ENCODE measurements at regions not wholly inside any gene's neighbourhood (a gene's known extent, or its start where the extent isn't known, plus 50 kb on each side); places are given as distances from the start of the nearest gene placed in this dataset.

DNA sequence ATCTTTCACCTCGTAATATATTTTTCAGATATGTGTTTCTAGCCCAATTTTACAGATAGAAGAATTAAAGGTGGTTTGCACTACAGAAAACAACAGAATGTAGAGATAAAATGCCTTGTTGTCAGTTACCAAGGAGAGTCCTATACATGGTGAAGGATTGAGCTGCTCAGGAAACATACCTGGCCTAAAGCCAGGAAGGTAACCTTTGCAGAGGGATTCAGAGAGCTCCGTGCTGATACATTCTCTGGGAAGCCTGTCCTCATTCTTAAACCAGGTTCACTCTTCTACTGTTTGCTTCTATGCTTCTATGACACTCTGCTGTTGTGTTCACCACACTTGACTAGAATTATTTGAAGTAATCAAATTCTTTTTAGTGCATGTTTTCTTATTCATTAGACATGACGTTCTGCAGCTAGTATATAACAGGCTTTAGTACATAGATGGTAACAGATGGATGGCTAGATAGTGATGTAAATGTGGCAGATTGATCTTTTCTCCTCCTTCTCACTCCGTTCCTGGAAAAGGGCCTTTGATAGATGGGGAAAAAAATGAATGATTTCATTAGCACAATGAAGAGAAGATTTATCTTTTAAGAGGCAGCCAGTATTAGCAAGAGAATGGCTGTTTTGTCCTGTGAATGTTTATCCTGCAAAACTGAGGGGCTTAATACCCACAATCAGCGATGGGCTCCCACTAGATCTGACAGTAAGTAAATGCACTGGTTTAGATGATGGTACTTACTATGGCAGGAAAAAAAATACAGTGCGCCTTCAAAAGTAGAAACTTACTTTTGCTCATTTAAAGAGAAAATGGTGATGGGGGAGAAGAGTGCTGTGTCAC, 589.6 kb upstream of the FAM98A start (continued):
- TF ChIP-seq, protein P1, sequence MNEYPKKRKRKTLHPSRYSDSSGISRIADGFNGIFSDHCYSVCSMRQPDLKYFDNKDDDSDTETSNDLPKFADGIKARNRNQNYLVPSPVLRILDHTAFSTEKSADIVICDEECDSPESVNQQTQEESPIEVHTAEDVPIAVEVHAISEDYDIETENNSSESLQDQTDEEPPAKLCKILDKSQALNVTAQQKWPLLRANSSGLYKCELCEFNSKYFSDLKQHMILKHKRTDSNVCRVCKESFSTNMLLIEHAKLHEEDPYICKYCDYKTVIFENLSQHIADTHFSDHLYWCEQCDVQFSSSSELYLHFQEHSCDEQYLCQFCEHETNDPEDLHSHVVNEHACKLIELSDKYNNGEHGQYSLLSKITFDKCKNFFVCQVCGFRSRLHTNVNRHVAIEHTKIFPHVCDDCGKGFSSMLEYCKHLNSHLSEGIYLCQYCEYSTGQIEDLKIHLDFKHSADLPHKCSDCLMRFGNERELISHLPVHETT (tag by site-specific recombination; IDR thresholded peaks at IDR 0.05), result no peak
- no peak for TF ChIP-seq ZNF629 (tag by site-specific recombination; IDR thresholded peaks at IDR 0.05)
- TF ChIP-seq, protein P2, sequence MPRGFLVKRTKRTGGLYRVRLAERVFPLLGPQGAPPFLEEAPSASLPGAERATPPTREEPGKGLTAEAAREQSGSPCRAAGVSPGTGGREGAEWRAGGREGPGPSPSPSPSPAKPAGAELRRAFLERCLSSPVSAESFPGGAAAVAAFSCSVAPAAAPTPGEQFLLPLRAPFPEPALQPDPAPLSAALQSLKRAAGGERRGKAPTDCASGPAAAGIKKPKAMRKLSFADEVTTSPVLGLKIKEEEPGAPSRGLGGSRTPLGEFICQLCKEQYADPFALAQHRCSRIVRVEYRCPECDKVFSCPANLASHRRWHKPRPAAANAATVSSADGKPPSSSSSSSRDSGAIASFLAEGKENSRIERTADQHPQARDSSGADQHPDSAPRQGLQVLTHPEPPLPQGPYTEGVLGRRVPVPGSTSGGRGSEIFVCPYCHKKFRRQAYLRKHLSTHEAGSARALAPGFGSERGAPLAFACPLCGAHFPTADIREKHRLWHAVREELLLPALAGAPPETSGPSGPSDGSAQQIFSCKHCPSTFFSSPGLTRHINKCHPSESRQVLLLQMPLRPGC (tag by site-specific recombination; IDR thresholded peaks at IDR 0.05), result no peak
- TF ChIP-seq ZNF214 (tag by site-specific recombination; IDR thresholded peaks at IDR 0.05; ENCODE audit: borderline replicate concordance), result no peak

DNA sequence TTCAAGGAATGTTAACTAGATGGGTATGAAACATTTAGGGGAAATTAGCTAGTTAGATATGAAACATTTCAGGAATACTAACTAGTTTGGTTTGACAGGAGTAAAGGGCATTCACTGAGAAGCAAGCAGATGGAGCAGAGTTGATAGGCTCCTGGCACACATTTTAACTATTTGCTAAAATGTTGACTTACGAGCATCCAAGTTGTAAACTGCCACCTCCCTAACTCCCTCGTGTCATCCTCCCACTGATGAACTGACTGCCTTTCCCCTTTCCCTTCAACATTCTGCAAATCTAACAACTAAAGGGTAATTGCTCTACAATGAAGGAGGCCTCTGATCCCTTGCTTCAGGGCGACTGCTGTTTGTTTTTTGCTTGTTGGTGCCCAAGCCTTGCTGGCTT, 580.4 kb upstream of the FAM98A start:
- CTCF ChIA-PET, result no interaction called here
- TF ChIP-seq ZNF169 (tag by site-specific recombination; IDR thresholded peaks at IDR 0.05) (no peak), ZNF626 (tag by site-specific recombination; IDR thresholded peaks at IDR 0.05) (no peak)
- TF ChIP-seq, protein P3, sequence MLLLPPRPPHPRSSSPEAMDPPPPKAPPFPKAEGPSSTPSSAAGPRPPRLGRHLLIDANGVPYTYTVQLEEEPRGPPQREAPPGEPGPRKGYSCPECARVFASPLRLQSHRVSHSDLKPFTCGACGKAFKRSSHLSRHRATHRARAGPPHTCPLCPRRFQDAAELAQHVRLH (tag by site-specific recombination; IDR thresholded peaks at IDR 0.05), result no peak
- TF ChIP-seq, protein P4, sequence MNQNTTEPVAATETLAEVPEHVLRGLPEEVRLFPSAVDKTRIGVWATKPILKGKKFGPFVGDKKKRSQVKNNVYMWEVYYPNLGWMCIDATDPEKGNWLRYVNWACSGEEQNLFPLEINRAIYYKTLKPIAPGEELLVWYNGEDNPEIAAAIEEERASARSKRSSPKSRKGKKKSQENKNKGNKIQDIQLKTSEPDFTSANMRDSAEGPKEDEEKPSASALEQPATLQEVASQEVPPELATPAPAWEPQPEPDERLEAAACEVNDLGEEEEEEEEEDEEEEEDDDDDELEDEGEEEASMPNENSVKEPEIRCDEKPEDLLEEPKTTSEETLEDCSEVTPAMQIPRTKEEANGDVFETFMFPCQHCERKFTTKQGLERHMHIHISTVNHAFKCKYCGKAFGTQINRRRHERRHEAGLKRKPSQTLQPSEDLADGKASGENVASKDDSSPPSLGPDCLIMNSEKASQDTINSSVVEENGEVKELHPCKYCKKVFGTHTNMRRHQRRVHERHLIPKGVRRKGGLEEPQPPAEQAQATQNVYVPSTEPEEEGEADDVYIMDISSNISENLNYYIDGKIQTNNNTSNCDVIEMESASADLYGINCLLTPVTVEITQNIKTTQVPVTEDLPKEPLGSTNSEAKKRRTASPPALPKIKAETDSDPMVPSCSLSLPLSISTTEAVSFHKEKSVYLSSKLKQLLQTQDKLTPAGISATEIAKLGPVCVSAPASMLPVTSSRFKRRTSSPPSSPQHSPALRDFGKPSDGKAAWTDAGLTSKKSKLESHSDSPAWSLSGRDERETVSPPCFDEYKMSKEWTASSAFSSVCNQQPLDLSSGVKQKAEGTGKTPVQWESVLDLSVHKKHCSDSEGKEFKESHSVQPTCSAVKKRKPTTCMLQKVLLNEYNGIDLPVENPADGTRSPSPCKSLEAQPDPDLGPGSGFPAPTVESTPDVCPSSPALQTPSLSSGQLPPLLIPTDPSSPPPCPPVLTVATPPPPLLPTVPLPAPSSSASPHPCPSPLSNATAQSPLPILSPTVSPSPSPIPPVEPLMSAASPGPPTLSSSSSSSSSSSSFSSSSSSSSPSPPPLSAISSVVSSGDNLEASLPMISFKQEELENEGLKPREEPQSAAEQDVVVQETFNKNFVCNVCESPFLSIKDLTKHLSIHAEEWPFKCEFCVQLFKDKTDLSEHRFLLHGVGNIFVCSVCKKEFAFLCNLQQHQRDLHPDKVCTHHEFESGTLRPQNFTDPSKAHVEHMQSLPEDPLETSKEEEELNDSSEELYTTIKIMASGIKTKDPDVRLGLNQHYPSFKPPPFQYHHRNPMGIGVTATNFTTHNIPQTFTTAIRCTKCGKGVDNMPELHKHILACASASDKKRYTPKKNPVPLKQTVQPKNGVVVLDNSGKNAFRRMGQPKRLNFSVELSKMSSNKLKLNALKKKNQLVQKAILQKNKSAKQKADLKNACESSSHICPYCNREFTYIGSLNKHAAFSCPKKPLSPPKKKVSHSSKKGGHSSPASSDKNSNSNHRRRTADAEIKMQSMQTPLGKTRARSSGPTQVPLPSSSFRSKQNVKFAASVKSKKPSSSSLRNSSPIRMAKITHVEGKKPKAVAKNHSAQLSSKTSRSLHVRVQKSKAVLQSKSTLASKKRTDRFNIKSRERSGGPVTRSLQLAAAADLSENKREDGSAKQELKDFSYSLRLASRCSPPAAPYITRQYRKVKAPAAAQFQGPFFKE (tag by site-specific recombination; IDR thresholded peaks at IDR 0.05; ENCODE audit: borderline replicate concordance), result no peak

DNA sequence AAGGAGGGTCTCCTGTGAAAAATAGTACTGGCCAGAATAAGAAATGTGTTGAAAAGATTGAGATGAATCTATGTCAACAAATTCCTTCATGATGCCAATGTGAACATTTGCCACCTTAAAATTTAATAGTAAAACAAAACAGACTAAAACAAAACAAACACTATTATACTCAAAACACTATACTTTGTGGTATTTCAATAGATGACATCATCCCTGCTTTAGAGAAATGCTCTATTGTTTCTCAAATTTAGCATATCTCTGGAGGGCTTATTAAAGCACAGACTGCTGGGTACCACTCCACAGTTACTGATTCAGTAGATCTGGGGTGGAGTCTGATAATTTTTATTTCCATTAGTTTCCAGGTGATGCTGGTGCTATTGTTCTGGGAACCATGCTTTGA, 579.4 kb upstream of the FAM98A start:
- TF ChIP-seq, protein P5, sequence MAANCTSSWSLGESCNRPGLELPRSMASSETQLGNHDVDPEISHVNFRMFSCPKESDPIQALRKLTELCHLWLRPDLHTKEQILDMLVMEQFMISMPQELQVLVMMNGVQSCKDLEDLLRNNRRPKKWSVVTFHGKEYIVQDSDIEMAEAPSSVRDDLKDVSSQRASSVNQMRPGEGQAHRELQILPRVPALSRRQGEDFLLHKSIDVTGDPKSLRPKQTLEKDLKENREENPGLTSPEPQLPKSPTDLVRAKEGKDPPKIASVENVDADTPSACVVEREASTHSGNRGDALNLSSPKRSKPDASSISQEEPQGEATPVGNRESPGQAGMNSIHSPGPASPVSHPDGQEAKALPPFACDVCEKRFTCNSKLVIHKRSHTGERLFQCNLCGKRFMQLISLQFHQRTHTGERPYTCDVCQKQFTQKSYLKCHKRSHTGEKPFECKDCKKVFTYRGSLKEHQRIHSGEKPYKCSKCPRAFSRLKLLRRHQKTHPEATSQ (tag by site-specific recombination; IDR thresholded peaks at IDR 0.05), result no peak
- TF ChIP-seq ZNF514 (tag by site-specific recombination; IDR thresholded peaks at IDR 0.05) (no peak), ZNF10 (tag by site-specific recombination; IDR thresholded peaks at IDR 0.05) (no peak), ZNF501 (tag by site-specific recombination; IDR thresholded peaks at IDR 0.05) (no peak), ZNF341 (tag by site-specific recombination; IDR thresholded peaks at IDR 0.05; ENCODE audit: low read depth) (no peak), OVOL3 (tag by site-specific recombination; IDR thresholded peaks at IDR 0.05) (no peak), ZNF658 (tag by site-specific recombination; IDR thresholded peaks at IDR 0.05) (no peak)
- no peak overlapping the region for H3K4me3 ChIP-seq (ENCODE audit: low read depth, low read length)
- no peaks in the 10 kb centered on the region for H3K4me1 ChIP-seq (ENCODE audit: control insufficient read depth, insufficient read depth, low read length)
- H3K9me3 ChIP-seq (ENCODE audit: control insufficient read depth, insufficient read depth, low read depth, low read length), result no peaks in the 10 kb centered on the region
- ChIA-PET CTCF (no interaction called here), POLR2A (no interaction called here)
- no peak overlapping the region for H3K27ac ChIP-seq (ENCODE audit: extremely low read depth, low read depth, low read length)
- no peaks in the 10 kb centered on the region for H3K36me3 ChIP-seq (ENCODE audit: control insufficient read depth in 2 of 2, insufficient read depth in 1 of 2, low read length in 2 of 2)

More for the DNA sequence above, 580.4 kb upstream of the FAM98A start:
- H3K9me3 ChIP-seq (ENCODE audit: control insufficient read depth, insufficient read depth, low read depth, low read length), result no peaks in the 10 kb centered on the region
- H3K4me3 ChIP-seq (ENCODE audit: low read depth, low read length), result no peak overlapping the region
- no peaks in the 10 kb centered on the region for H3K36me3 ChIP-seq (ENCODE audit: control insufficient read depth in 2 of 2, insufficient read depth in 1 of 2, low read length in 2 of 2)
- POLR2A ChIA-PET, result no interaction called here
- H3K27ac ChIP-seq (ENCODE audit: extremely low read depth, low read depth, low read length), result no peak overlapping the region
- H3K4me1 ChIP-seq (ENCODE audit: control insufficient read depth, insufficient read depth, low read length), result no peaks in the 10 kb centered on the region

Data from HEK293 (cell line).